Esophagus muscularis mucosa (tissue), 4 donors: ENCODE measurements at regions not wholly inside any gene's neighbourhood (a gene's known extent, or its start where the extent isn't known, plus 50 kb on each side); places are given as distances from the start of the nearest gene placed in this dataset.
A peak's percentile ranks its signal among the peaks of the same experiment; 100 is the strongest.
"Not testable (repeated sequence)": the region's sequence is repeated elsewhere in the genome, so short reads cannot be mapped to it uniquely, and the experiment has no call there.

Experiments
- DNase-seq: peaks from one replicate; pipeline ENCODE4 v3.0.0-alpha.2; 2017; ENCODE audit errors: extremely low spot score
- H3K27ac ChIP-seq, 4 donors: fragments of 200-600 bp; sonication (generic); replicated peaks in 1 of 4; 1 replicate in 3 of 4; 2 replicates in 1 of 4; pipeline ENCODE4 v1.5.1; 2016 to 2019; ENCODE audit warnings: mild to moderate bottlenecking in 1 of 4
- H3K27me3 ChIP-seq, 4 donors: fragments of 200-600 bp; sonication (generic); one replicate each; pipeline versions ENCODE4 v1.5.1 to v1.6.0; 2016 to 2019
- H3K36me3 ChIP-seq, 4 donors: fragments of 200-600 bp; sonication (generic); one replicate each; pipeline ENCODE4 v1.5.1; 2016 to 2019
- H3K4me1 ChIP-seq, 4 donors: fragments of 200-600 bp; sonication (generic); one replicate each; pipeline ENCODE4 v1.5.1; 2016 to 2019
- H3K4me3 ChIP-seq, 4 donors: fragments of 200-600 bp; sonication (generic); 1 replicate in 2 of 4; 2 replicates in 2 of 4; pipeline ENCODE4 v1.5.1; 2016 to 2019; ENCODE audit warnings: mild to moderate bottlenecking in 4 of 4, moderate library complexity in 1 of 4
- H3K9me3 ChIP-seq, 4 donors: fragments of 200-600 bp; sonication (generic); 1 replicate in 3 of 4; 2 replicates in 1 of 4; pipeline ENCODE4 v1.5.1; 2016 to 2019
- EP300 ChIP-seq: sonication (generic); formaldehyde crosslinking; IDR thresholded peaks from one replicate; pipeline ENCODE4 v1.6.1; 2017; ENCODE audit warnings: antibody characterized with exemption
- POLR2A ChIP-seq: fragments of 450-650 bp; IDR thresholded peaks from one replicate; pipeline ENCODE4 v1.6.1; 2017; ENCODE audit warnings: antibody characterized with exemption, moderate library complexity, mild to moderate bottlenecking, low read depth
- POLR2AphosphoS5 ChIP-seq, 2 donors: sonication (generic); formaldehyde crosslinking; IDR thresholded peaks; one replicate each; pipeline ENCODE4 v1.6.1; 2017; ENCODE audit warnings: antibody characterized with exemption in 2 of 2
- WGBS: methylation state at CpG from one replicate; pipeline ENCODE4 v1.1.5; 2018; 5-methylcytosine and 5-hydroxymethylcytosine counted together
- intact Hi-C: fragments of 100-400 bp; cut with DNase I; formaldehyde crosslinking; loops from one replicate; pipeline ENCODE4 v1.15.1; 2023
- TF ChIP-seq, protein P1 (sequence below), 3 experiments: fragments of 200-600 bp in 2 of 3; fragments of 450-650 bp in 1 of 3; sonication (generic) in 2 of 3; IDR thresholded peaks; one replicate each; pipeline ENCODE4 v1.5.1; 2017 to 2019; ENCODE audit warnings: antibody characterized with exemption in 3 of 3, mild to moderate bottlenecking in 2 of 3, moderate library complexity in 1 of 3

DNA sequence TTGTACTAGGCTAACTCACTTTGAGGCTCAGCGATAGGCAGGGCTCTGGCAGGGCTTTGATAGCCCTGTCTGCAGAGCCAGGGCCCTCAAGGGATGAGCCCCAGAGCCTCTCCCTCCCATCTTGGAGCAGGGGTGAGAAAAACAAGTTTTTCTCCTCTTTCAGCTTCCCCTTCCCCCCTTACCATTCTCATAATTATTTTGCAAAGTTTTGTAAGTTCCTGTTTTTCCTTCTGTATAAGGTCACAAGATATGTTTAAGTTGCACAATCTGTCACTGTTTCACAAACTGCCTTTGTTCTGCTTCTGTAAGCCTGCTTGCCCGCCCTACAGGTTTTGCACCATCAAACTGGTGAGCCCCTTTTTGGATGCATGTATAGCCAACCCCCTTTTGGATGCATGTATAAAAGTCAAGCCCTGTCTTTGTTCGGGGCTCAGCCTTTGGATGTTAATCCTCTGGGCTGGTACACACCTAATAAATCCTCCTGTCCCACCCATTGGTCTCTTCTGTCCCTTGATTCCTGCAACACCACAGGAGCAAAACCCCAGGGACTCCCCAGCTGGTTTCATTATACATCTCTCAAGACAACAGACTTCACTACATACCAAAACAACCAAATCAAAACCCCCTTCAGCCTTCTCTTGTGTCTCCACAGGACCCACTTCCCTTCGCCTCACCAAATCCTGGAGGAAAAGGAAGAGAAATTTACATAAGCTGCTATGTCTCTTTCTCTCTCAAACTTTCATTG is 52.5 kb upstream of the RESF1 start:
- intact Hi-C loops = no loop called here

DNA sequence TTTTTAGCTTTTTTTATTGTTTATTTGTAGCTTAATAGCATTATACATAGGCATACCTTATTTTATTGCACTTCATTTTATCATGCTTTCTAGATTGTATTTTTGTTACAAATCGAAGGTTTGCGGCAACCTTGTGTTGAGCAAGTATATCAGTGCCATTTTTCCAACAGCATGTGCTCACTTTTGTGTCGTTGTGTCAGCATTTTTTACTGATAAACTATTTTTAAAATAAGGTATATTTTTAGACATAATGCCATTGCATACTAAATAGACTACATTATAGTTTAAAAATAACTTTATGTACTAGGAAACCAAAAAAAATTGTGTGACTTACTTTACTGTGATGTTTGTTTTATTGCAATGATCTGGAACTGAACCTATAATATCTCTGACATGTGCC is 56.2 kb upstream of the RESF1 start:
- Histone ChIP-seq H3K36me3 (no peaks in the 10 kb centered on the region), H3K27me3 (no peaks in the 10 kb centered on the region), H3K4me1 (peaks cover 0 to 3% (median 1%) of the 10 kb centered on the region in 4 donors), H3K4me3 (no peak overlapping the region), H3K27ac (no peak overlapping the region), H3K9me3 (peaks cover 0 to 17% (median 14%) of the 10 kb centered on the region in 4 donors)
- intact Hi-C loops = no loop called here
- no peak for DNase-seq
- TF ChIP-seq EP300 (no peak), POLR2A (no peak), POLR2AphosphoS5 (IDR thresholded peaks at IDR 0.05) (no peak)
- TF ChIP-seq, protein P1, sequence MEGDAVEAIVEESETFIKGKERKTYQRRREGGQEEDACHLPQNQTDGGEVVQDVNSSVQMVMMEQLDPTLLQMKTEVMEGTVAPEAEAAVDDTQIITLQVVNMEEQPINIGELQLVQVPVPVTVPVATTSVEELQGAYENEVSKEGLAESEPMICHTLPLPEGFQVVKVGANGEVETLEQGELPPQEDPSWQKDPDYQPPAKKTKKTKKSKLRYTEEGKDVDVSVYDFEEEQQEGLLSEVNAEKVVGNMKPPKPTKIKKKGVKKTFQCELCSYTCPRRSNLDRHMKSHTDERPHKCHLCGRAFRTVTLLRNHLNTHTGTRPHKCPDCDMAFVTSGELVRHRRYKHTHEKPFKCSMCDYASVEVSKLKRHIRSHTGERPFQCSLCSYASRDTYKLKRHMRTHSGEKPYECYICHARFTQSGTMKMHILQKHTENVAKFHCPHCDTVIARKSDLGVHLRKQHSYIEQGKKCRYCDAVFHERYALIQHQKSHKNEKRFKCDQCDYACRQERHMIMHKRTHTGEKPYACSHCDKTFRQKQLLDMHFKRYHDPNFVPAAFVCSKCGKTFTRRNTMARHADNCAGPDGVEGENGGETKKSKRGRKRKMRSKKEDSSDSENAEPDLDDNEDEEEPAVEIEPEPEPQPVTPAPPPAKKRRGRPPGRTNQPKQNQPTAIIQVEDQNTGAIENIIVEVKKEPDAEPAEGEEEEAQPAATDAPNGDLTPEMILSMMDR (IDR thresholded peaks at IDR 0.05) = no peak
- 86% methylated on average over 3 of the region's 3 CpGs for WGBS

More for the DNA sequence above, 52.5 kb upstream of the RESF1 start:
- TF ChIP-seq, protein P1 (IDR thresholded peaks at IDR 0.05) = no peak
- TF ChIP-seq EP300 (no peak), POLR2A (no peak), POLR2AphosphoS5 (IDR thresholded peaks at IDR 0.05) (no peak)
- Histone ChIP-seq H3K4me3 (no peak overlapping the region), H3K4me1 (no peaks in the 10 kb centered on the region), H3K27me3 (no peaks in the 10 kb centered on the region), H3K36me3 (no peaks in the 10 kb centered on the region), H3K27ac (no peak overlapping the region), H3K9me3 (peaks cover 0 to 26% (median 14%) of the 10 kb centered on the region in 4 donors)
- no peak for DNase-seq
- 90% methylated on average over 4 of the region's 4 CpGs for WGBS

DNA sequence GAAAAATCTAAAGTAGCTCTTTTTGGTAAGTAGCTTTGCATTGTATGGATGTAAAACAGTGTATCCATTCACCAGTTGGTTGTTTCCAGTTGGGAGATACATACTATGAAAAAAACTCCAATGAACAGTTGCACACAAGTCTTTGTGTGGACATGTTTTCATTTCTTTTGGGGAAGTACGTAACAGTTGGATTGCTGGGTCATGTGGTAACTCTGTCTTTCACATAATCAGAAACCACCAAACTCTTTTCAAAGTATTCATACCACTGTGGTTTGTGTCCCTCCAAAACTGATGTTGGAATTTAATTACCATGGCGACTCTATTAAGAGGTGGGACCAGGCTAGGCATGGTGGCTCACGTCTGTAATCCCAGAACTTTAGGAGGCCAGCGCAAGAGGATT is 58.9 kb upstream of the RESF1 start:
- 85% methylated on average over 4 of the region's 4 CpGs for WGBS
- TF ChIP-seq POLR2A = no peak
- TF ChIP-seq POLR2AphosphoS5 (IDR thresholded peaks at IDR 0.05) = no peak
- TF ChIP-seq, protein P1 (IDR thresholded peaks at IDR 0.05) = no peak
- no peak for TF ChIP-seq EP300
- intact Hi-C loops = no loop called here
- DNase-seq = no peak
- Histone ChIP-seq H3K4me3 (no peak overlapping the region), H3K36me3 (no peaks in the 10 kb centered on the region), H3K27ac (no peak overlapping the region), H3K27me3 (no peaks in the 10 kb centered on the region), H3K9me3 (no peaks in the 10 kb centered on the region), H3K4me1 (peaks cover 0 to 10% (median 5%) of the 10 kb centered on the region in 4 donors)

DNA sequence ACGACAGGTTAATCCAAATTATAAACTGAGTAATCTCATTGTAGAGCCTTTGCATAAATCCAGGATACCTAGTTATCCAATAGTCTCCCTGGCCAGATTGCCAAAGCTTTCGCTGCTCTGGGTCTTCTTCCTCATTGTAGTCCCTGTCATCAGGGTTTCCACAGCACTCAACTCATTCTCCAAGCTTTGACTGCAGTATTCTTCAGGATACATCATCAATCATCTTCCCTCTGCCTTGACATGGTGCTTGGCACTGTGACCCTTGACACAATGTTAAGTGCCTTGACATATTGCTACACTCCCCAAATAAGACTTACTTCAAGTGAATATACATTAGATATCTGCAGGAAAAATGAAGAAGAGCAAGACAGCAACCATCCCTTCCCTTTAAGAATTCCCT is 60.1 kb upstream of the RESF1 start:
- H3K4me3 ChIP-seq = no peak overlapping the region
- TF ChIP-seq POLR2A (no peak), EP300 (no peak)
- H3K27ac ChIP-seq = no peak overlapping the region
- no peaks in the 10 kb centered on the region for H3K27me3 ChIP-seq
- WGBS = 63% methylated on average over 2 of the region's 2 CpGs
- H3K4me1 ChIP-seq = peaks cover 0 to 10% (median 5%) of the 10 kb centered on the region in 4 donors
- DNase-seq = no peak
- no peaks in the 10 kb centered on the region for H3K36me3 ChIP-seq
- intact Hi-C loops = no loop called here
- H3K9me3 ChIP-seq = no peaks in the 10 kb centered on the region

DNA sequence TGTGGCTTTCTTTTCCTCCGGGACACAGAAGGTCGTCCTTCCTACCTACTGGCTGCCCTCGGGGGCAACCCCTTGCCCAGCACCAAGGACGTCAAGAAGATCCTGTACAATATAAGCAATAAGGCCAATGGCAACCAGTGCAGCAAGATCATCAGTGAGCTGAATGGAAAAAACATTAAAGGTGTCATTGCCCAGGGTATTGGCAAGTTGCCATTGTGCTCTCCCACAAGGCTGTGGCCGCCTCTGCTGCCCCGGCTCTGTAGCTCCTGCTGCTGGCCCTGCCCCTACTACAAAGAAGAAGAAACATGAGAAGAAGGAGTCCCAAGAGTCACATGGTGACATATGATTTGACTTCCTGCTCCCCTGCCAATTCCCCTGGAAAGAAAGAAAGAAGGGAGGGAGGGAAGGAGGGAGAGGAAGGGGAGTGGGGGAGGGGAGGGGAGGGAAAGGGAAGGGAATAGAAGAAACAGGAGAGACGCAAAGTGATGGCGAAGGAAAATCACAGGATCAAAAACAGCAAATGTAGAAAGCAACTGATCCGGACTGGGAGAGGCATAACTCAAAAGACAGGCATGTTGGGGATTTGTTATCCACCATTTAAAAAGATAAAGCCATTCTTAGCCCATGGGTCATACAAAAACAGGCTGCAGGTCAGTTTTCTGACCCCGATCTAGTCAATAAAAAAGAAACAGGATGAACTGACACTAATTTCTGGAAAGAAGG is 61.3 kb upstream of the RESF1 start:
- no peak for DNase-seq
- Histone ChIP-seq H3K27me3 (no peaks in the 10 kb centered on the region), H3K9me3 (no peaks in the 10 kb centered on the region), H3K27ac (peak overlapping the region in 1 of 4 donors; percentile 11), H3K4me3 (no peak overlapping the region), H3K36me3 (no peaks in the 10 kb centered on the region), H3K4me1 (peaks cover 0 to 10% (median 5%) of the 10 kb centered on the region in 4 donors)
- no peak for TF ChIP-seq EP300
- TF ChIP-seq POLR2AphosphoS5 (IDR thresholded peaks at IDR 0.05) = no peak
- TF ChIP-seq, protein P1 (IDR thresholded peaks at IDR 0.05) = no peak
- TF ChIP-seq POLR2A = no peak
- intact Hi-C loops = no loop called here
- WGBS = 46% methylated on average over 10 of the region's 10 CpGs

DNA sequence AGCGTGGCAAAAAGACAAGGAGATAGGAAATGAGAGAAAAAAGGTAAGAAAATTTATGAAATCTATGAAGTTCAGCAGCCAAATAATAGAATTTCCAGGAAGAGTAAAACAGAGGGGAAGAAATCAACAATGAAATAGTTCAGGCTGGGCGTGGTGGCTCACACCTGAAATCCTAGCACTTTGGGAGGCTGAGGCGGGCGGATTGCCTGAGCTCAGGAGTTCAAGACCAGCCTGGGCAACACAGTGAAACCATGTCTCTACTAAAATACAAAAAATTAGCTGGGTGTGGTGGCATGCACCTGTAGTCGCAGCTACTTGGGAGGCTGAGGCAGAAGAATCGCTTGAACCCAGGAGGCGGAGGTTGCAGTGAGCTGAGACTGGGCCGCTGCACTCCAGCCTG is 62.1 kb upstream of the RESF1 start:
- DNase-seq, H3K36me3 ChIP-seq, H3K27me3 ChIP-seq, intact Hi-C loops, H3K4me3 ChIP-seq, H3K27ac ChIP-seq, H3K9me3 ChIP-seq: not testable (repeated sequence)
- WGBS = 87% methylated on average over 8 of the region's 8 CpGs
- H3K4me1 ChIP-seq = peaks cover 0 to 10% (median 5%) of the 10 kb centered on the region in 4 donors
